ENCODE measurements at regions not wholly inside any gene's neighbourhood (a gene's known extent, or its start where the extent isn't known, plus 50 kb on each side); places are given as distances from the start of the nearest gene placed in this dataset.

GRCh38 chr13:67285611-67286010 lies 55.5 kb upstream of the PCDH9 start:
- peaks cover 0 to 1% (median 0%) of the 10 kb centered on the region in 4 experiments; a peak in 1 of 7 replicates for H3K27me3 ChIP-seq (replicated peaks in 1 of 4; ENCODE audit: control insufficient read depth in 3 of 4, extremely low read depth in 1 of 4, insufficient read depth in 3 of 4, low read length in 3 of 4)
- H3K9me3 ChIP-seq (ENCODE audit: insufficient read depth in 2 of 2, low read depth in 1 of 2, low read length in 1 of 2) = no peaks in the 10 kb centered on the region
- H2BK20ac ChIP-seq (ENCODE audit: low read length) = no peak overlapping the region
- no peak overlapping the region for H3K4me3 ChIP-seq (ENCODE audit: extremely low read depth in 1 of 4, insufficient read depth in 2 of 4, low read depth in 3 of 4, low read length in 4 of 4)
- no peak overlapping the region for H3K4me2 ChIP-seq (ENCODE audit: insufficient read depth in 1 of 2, low read depth in 2 of 2, low read length in 2 of 2)
- no peak overlapping the region for H2AFZ ChIP-seq (ENCODE audit: low read length)
- no peak overlapping the region for H2BK120ac ChIP-seq (replicated peaks; ENCODE audit: low read depth, low read length)
- H3K14ac ChIP-seq (ENCODE audit: insufficient read length) = no peak overlapping the region
- 89% methylated on average over 1 of the region's 1 CpG; no CpG with 5 or more reads in 1 of the 2 experiments for WGBS, 2 experiments (ENCODE audit: extremely low coverage in 1 of 2, insufficient coverage in 1 of 2, insufficient read length in 1 of 2, insufficient replicate concordance in 2 of 2, low coverage in 1 of 2, low lambda C conversion rate in 2 of 2, missing lambda C conversion rate in 1 of 2)
- CTCF ChIA-PET (ENCODE audit: partially characterized antibody) = no interaction called here
- no peak overlapping the region for H2AK5ac ChIP-seq (ENCODE audit: low read depth, low read length)
- DNase-seq (ENCODE audit: low read depth in 1 of 2, low spot score in 2 of 2) = no peak
- no peak overlapping the region for H3K18ac ChIP-seq (ENCODE audit: extremely low read depth, low read length)
- no peak overlapping the region for H3K23ac ChIP-seq (ENCODE audit: insufficient read length)
- H3K36me3 ChIP-seq (ENCODE audit: control insufficient read depth in 2 of 4, insufficient read depth in 4 of 4, low read length in 3 of 4) = no peaks in the 10 kb centered on the region
- no peak overlapping the region for H4K5ac ChIP-seq (ENCODE audit: insufficient read length, low read depth, low read length)
- peaks cover 0 to 5% (median 2%) of the 10 kb centered on the region in 4 experiments; a peak in 2 of 7 replicates for H3K4me1 ChIP-seq (replicated peaks in 1 of 4; ENCODE audit: control insufficient read depth in 3 of 4, insufficient read depth in 4 of 4, low read length in 3 of 4)
- no peak overlapping the region for H3K4ac ChIP-seq (replicated peaks; ENCODE audit: insufficient read length, low read depth, low read length)
- no peaks in the 10 kb centered on the region for H4K20me1 ChIP-seq (replicated peaks in 1 of 2; ENCODE audit: control insufficient read depth in 1 of 2, insufficient read depth in 2 of 2, low read length in 2 of 2)
- no peak overlapping the region for H2BK12ac ChIP-seq (ENCODE audit: low read depth, low read length)
- no peak overlapping the region for H3K56ac ChIP-seq (replicated peaks; ENCODE audit: insufficient read length, low read depth, low read length)
- H3K27ac ChIP-seq (ENCODE audit: low read depth, low read length) = no peak overlapping the region
- no peaks in the 10 kb centered on the region for H3K23me2 ChIP-seq (ENCODE audit: low read depth, low read length)
- H4K91ac ChIP-seq (replicated peaks; ENCODE audit: insufficient read length, low read length) = no peak overlapping the region
- H2BK15ac ChIP-seq (ENCODE audit: low read length) = no peak overlapping the region
- no peak for FAIRE-seq
- H3K9ac ChIP-seq (replicated peaks in 1 of 4; ENCODE audit: extremely low read depth in 1 of 4, low read depth in 3 of 4, low read length in 3 of 4) = no peak overlapping the region
- H3K79me2 ChIP-seq (ENCODE audit: control insufficient read depth in 1 of 2, insufficient read depth in 2 of 2, low read length in 2 of 2) = no peaks in the 10 kb centered on the region
- no peak overlapping the region for H4K8ac ChIP-seq (ENCODE audit: extremely low read depth, insufficient read depth, low read length)
- H2BK5ac ChIP-seq (ENCODE audit: low read depth, low read length) = no peak overlapping the region
- POLR2A ChIA-PET (ENCODE audit: partially characterized antibody) = no interaction called here
- H3K79me1 ChIP-seq (ENCODE audit: low read depth, low read length) = no peaks in the 10 kb centered on the region
- TF ChIP-seq CHD2 (IDR thresholded peaks at IDR 0.05; ENCODE audit: low read length) (no peak), RNF2 (IDR thresholded peaks at IDR 0.05; ENCODE audit: borderline replicate concordance, low read depth, low read length, missing control alignments, poor library complexity, severe bottlenecking) (no peak), EP300 (IDR thresholded peaks at IDR 0.05; ENCODE audit: borderline replicate concordance in 1 of 2, low read depth in 2 of 2, low read length in 2 of 2) (no peak), CTCF (IDR thresholded peaks at IDR 0.05; ENCODE audit: control extremely low read depth in 1 of 3, insufficient read depth in 1 of 3, low read depth in 1 of 3, low read length in 3 of 3) (no peak), USF2 (IDR thresholded peaks at IDR 0.05; ENCODE audit: low read length) (no peak), CHD1 (IDR thresholded peaks at IDR 0.05; ENCODE audit: low read depth, low read length) (no peak), PHF8 (conservative IDR thresholded peaks at IDR 0.05; ENCODE audit: low read depth, low read length) (no peak), FOSL1 (IDR thresholded peaks at IDR 0.05; ENCODE audit: insufficient read depth, low read depth, low read length) (no peak), MAFK (IDR thresholded peaks at IDR 0.05; ENCODE audit: low read depth, low read length) (no peak), RXRA (IDR thresholded peaks at IDR 0.05; ENCODE audit: insufficient read depth, low read depth, low read length) (no peak)

Measured in H1 (cell line).